ENCODE measurements at regions not wholly inside any gene's neighbourhood (a gene's known extent, or its start where the extent isn't known, plus 50 kb on each side); places are given as distances from the start of the nearest gene placed in this dataset.

GRCh38 chr2:19244460-19245363, 113.7 kb downstream of the OSR1 start:
- 84% methylated on average over 9 of the region's 9 CpGs for WGBS
- TF ChIP-seq EGR1 (IDR thresholded peaks at IDR 0.05; ENCODE audit: low read depth in 2 of 2) = no peak
- TF ChIP-seq HNF4G (IDR thresholded peaks at IDR 0.05) = no peak
- no peak for TF ChIP-seq TAF1 (conservative IDR thresholded peaks at IDR 0.05)
- TF ChIP-seq, protein P1, sequence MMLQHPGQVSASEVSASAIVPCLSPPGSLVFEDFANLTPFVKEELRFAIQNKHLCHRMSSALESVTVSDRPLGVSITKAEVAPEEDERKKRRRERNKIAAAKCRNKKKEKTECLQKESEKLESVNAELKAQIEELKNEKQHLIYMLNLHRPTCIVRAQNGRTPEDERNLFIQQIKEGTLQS (IDR thresholded peaks at IDR 0.05) = no peak
- no peak for DNase-seq (ENCODE audit: low spot score)
- Histone ChIP-seq H3K4me3 (ENCODE audit: low read depth in 1 of 3, low read length in 3 of 3) (no peak overlapping the region), H3K9me3 (ENCODE audit: control insufficient read depth in 4 of 4, low read length in 3 of 4) (no peaks in the 10 kb centered on the region), H3K36me3 (ENCODE audit: control insufficient read depth in 4 of 4, insufficient read depth in 3 of 4, low read depth in 1 of 4, low read length in 3 of 4) (no peaks in the 10 kb centered on the region), H3K27ac (ENCODE audit: low read depth in 1 of 2, low read length in 2 of 2) (no peak overlapping the region), H3K4me1 (ENCODE audit: control insufficient read depth in 4 of 4, insufficient read depth in 4 of 4, low read length in 3 of 4) (no peaks in the 10 kb centered on the region), H3K9ac (ENCODE audit: low read depth in 1 of 2, low read length in 2 of 2) (no peak overlapping the region), H3K27me3 (ENCODE audit: control insufficient read depth in 4 of 4, insufficient read depth in 4 of 4, low read length in 3 of 4) (no peaks in the 10 kb centered on the region)

- WGBS = 88% methylated on average over 8 of the region's 8 CpGs
- Histone ChIP-seq H3K4me3 (ENCODE audit: low read depth in 1 of 3, low read length in 3 of 3) (no peak overlapping the region), H3K27me3 (ENCODE audit: control insufficient read depth in 4 of 4, insufficient read depth in 4 of 4, low read length in 3 of 4) (no peaks in the 10 kb centered on the region), H3K36me3 (ENCODE audit: control insufficient read depth in 4 of 4, insufficient read depth in 3 of 4, low read depth in 1 of 4, low read length in 3 of 4) (no peaks in the 10 kb centered on the region), H3K4me1 (ENCODE audit: control insufficient read depth in 4 of 4, insufficient read depth in 4 of 4, low read length in 3 of 4) (no peaks in the 10 kb centered on the region), H3K9ac (ENCODE audit: low read depth in 1 of 2, low read length in 2 of 2) (no peak overlapping the region), H3K27ac (ENCODE audit: low read depth in 1 of 2, low read length in 2 of 2) (no peak overlapping the region), H3K9me3 (ENCODE audit: control insufficient read depth in 4 of 4, low read length in 3 of 4) (no peaks in the 10 kb centered on the region)
- no peak for DNase-seq (ENCODE audit: low spot score)
- TF ChIP-seq RAD21 (IDR thresholded peaks at IDR 0.05) (no peak), NR2F2 (IDR thresholded peaks at IDR 0.05) (no peak), RXRA (IDR thresholded peaks at IDR 0.05) (no peak), FOXA2 (IDR thresholded peaks at IDR 0.05) (no peak), FOXA1 (IDR thresholded peaks at IDR 0.05) (no peak), TAF1 (conservative IDR thresholded peaks at IDR 0.05) (no peak), JUND (IDR thresholded peaks at IDR 0.05) (no peak), GABPA (IDR thresholded peaks at IDR 0.05 in 1 of 2, conservative IDR thresholded peaks at IDR 0.05 in 1 of 2) (no peak), SP1 (IDR thresholded peaks at IDR 0.05) (no peak), YY1 (IDR thresholded peaks at IDR 0.05) (no peak)
- TF ChIP-seq, protein P2, sequence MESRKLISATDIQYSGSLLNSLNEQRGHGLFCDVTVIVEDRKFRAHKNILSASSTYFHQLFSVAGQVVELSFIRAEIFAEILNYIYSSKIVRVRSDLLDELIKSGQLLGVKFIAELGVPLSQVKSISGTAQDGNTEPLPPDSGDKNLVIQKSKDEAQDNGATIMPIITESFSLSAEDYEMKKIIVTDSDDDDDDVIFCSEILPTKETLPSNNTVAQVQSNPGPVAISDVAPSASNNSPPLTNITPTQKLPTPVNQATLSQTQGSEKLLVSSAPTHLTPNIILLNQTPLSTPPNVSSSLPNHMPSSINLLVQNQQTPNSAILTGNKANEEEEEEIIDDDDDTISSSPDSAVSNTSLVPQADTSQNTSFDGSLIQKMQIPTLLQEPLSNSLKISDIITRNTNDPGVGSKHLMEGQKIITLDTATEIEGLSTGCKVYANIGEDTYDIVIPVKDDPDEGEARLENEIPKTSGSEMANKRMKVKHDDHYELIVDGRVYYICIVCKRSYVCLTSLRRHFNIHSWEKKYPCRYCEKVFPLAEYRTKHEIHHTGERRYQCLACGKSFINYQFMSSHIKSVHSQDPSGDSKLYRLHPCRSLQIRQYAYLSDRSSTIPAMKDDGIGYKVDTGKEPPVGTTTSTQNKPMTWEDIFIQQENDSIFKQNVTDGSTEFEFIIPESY (IDR thresholded peaks at IDR 0.05) = no peak
- TF ChIP-seq, protein P3, sequence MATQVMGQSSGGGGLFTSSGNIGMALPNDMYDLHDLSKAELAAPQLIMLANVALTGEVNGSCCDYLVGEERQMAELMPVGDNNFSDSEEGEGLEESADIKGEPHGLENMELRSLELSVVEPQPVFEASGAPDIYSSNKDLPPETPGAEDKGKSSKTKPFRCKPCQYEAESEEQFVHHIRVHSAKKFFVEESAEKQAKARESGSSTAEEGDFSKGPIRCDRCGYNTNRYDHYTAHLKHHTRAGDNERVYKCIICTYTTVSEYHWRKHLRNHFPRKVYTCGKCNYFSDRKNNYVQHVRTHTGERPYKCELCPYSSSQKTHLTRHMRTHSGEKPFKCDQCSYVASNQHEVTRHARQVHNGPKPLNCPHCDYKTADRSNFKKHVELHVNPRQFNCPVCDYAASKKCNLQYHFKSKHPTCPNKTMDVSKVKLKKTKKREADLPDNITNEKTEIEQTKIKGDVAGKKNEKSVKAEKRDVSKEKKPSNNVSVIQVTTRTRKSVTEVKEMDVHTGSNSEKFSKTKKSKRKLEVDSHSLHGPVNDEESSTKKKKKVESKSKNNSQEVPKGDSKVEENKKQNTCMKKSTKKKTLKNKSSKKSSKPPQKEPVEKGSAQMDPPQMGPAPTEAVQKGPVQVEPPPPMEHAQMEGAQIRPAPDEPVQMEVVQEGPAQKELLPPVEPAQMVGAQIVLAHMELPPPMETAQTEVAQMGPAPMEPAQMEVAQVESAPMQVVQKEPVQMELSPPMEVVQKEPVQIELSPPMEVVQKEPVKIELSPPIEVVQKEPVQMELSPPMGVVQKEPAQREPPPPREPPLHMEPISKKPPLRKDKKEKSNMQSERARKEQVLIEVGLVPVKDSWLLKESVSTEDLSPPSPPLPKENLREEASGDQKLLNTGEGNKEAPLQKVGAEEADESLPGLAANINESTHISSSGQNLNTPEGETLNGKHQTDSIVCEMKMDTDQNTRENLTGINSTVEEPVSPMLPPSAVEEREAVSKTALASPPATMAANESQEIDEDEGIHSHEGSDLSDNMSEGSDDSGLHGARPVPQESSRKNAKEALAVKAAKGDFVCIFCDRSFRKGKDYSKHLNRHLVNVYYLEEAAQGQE (IDR thresholded peaks at IDR 0.05) = no peak
- TF ChIP-seq, protein P4, sequence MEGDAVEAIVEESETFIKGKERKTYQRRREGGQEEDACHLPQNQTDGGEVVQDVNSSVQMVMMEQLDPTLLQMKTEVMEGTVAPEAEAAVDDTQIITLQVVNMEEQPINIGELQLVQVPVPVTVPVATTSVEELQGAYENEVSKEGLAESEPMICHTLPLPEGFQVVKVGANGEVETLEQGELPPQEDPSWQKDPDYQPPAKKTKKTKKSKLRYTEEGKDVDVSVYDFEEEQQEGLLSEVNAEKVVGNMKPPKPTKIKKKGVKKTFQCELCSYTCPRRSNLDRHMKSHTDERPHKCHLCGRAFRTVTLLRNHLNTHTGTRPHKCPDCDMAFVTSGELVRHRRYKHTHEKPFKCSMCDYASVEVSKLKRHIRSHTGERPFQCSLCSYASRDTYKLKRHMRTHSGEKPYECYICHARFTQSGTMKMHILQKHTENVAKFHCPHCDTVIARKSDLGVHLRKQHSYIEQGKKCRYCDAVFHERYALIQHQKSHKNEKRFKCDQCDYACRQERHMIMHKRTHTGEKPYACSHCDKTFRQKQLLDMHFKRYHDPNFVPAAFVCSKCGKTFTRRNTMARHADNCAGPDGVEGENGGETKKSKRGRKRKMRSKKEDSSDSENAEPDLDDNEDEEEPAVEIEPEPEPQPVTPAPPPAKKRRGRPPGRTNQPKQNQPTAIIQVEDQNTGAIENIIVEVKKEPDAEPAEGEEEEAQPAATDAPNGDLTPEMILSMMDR (IDR thresholded peaks at IDR 0.05; ENCODE audit: low read depth, low read length, missing input control) = no peak
Measured at GRCh38 chr2:19238440-19239060, 119.9 kb downstream of the OSR1 start.

Data from liver (tissue), 8 donors.